DOHH2 (cell line): ENCODE measurements at regions not wholly inside any gene's neighbourhood (a gene's known extent, or its start where the extent isn't known, plus 50 kb on each side); places are given as distances from the start of the nearest gene placed in this dataset.

ENCODE experiments used
- CTCF ChIP-seq: fragments of 200-600 bp; sonication (generic); IDR thresholded peaks from one replicate; pipeline ENCODE4 v1.5.1; 2014; ENCODE audit warnings: antibody characterized with exemption, mild to moderate bottlenecking, low read depth, low read length; ENCODE audit not compliant: poor library complexity, severe bottlenecking
- EZH2phosphoT487 ChIP-seq: fragments of 200-600 bp; sonication (generic); IDR thresholded peaks from 2 replicates; pipeline ENCODE4 v1.6.1; 2017; ENCODE audit warnings: borderline replicate concordance, mild to moderate bottlenecking, antibody characterized with exemption, low read length, moderate library complexity, mixed read lengths

- no peak for TF ChIP-seq CTCF
- no peak for TF ChIP-seq EZH2phosphoT487
Observed at GRCh38 chr5:142378737-142379634, 54.2 kb upstream of the SPRY4 start.
